Activated T-cell treated with anti-CD3 and anti-CD28 coated beads, Interleukin-2, amount 50 U/mL, for 48 hours (primary cell): ENCODE measurements at regions not wholly inside any gene's neighbourhood (a gene's known extent, or its start where the extent isn't known, plus 50 kb on each side); places are given as distances from the start of the nearest gene placed in this dataset.

Source experiments
- DNase-seq, 2 experiments: peaks; one replicate each; pipeline ENCODE4 v3.0.0-alpha.2; 2020

DNA sequence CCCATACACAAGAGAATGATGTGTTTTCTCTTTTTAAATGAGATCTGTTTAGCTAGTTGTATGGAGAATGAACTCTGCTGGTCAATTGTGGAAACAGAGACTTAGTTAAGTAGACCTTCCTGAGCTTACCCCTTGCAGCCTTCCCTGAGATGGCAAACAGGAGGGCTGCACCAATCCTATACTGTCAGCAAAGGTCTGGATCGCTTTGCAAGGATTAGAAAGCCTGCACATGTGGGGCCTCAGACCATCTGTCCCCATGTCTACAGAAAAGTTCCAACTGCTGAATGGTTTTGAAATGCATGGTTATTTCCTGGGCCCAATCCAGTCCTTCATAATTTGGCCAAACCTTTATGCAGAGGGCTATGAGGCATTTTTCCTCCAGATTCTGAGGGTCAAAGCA lies 183.9 kb upstream of the SLC10A2 start:
- no peak for DNase-seq

DNA sequence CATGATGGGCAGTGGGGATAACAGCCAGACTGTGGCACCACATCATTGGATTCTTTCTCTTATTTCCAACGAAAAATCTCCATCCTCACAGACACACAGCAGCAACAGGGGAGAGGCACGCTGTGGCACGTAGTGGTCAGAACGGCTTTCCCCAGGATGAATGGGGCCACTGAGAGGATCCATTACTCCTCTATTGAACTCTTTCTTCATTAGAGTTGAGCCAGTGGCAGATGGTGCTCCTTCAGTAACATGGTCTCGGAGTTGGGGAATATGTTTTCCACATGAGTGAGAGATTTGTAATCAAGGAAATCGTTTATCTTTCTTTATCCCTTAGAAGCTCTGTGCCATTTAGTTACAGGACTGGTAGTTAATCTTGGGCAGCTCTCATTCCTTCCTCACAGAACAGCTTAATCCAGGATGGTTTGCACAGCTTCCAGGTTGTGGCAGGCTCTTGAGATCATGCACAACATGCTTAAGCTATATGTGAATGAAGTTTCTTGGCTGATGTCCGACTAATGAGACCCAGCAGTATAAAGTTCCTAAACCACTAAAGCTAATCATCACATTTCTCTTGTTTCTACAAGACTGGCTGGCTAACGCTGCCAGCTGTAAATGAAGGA lies 180.5 kb upstream of the SLC10A2 start:
- no peak for DNase-seq

DNA sequence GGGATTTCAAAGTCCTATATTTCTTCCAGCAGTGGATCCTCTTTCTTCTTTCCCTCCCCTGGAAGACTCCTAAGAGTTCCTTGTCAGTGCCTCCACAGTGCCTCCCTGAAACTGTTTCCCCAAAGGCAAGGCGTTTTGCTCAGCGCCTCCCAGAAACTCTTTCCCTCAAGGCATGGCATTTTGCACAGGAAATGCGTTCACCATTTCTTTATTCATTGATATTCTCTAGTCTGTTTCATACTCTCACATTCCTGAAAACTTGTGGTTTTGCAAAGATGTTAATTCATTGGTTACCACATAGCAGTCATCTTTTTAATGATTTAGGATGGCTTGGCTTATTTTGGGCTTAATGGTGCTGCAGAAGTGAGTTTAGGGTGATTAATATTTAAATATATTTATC lies 177.3 kb upstream of the SLC10A2 start:
- no peak for DNase-seq

DNA sequence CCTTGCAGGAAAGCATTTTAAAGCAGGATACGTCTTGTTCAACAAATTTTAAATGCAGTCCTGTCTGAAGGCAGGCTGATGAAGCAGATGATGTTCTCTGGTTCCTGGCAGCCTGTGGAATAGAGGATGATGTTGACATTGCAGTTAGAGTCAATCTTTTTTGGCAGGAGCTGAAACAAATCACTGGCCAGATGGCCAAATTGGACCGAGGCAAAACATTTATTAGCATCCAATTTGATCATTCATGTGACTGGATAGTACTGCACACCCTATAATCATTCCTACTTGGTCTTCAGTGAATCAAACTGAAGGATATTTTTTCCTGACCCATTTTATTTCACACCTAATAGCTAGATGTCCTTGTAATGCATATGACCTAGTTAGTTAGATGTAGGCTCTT lies 172.2 kb upstream of the SLC10A2 start:
- DNase-seq: no peak

DNA sequence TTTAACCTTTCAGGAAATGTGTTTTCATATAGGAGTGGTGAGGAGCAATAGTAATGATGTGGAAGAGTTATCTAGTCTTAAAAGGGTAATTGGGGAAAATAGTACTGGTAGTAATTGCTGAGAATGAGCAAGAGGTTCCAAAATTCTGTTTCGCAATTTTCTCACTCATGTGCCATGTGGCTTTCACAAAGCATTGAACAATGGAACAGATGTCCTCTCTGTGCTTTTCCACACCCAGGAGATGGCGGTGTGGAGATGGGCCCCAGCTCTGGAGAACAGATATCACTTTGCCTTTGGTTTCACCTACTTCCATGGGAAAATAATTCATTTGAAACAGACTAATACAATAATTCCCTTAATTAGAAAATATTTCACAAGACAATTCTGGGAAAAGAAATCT lies 170.0 kb upstream of the SLC10A2 start:
- DNase-seq: no peak

DNA sequence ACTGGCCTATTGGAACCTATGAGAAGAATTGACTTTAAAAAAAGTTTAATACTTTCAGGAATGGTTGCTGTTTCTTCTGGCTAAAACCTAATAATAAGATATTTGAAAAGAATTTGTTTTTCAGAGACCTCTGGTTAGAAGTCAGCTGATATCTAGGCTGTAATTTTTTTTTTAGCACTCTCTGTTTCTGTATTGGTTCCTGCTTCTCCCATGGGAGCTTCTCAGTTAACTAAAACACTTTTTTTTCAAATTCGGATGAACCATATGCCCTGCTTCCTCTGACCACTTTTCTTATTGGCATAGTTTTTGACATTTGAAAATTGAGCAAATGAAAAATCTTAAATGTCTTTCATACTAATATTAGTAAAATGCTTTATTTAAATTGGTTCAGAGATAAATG lies 163.5 kb upstream of the SLC10A2 start:
- no peak for DNase-seq

DNA sequence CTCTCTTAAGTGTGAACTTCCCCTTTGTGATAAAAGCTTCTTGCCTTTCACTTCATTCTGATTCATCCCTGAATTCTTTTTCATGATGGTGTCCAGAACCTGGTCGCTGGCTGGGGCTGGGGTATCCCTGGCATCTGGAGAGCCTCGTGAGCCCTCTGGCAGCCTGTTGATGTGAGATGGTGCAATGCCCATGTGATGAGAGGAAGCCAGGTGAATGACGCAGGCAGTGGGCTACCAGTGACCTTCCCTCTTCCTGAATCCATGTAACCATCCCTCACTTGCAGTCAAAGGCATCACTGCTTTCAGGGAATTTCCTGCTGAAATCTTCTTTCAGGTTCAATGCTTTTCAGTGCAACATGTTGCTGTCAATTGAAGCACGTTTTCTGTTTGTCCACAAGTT lies 158.6 kb upstream of the SLC10A2 start:
- no peak for DNase-seq

DNA sequence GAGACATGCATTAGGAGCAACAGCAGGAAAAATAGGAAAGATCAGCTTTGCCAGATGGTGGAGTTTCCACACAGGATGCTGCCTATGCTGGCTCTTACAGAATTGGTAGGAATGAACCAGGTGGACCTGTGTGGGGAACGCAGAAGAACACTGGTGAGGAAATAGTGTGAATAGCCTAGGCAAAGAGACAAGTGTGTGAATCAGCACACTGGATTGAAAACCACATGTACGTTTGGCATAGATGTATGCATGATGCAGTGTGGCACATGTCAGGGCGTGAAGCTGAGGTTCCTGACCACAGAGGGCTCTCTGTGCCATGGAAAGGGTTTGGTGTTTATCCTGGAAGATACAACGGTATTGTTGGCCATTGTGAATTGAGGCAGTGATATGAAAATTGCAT lies 156.5 kb upstream of the SLC10A2 start:
- no peak for DNase-seq

DNA sequence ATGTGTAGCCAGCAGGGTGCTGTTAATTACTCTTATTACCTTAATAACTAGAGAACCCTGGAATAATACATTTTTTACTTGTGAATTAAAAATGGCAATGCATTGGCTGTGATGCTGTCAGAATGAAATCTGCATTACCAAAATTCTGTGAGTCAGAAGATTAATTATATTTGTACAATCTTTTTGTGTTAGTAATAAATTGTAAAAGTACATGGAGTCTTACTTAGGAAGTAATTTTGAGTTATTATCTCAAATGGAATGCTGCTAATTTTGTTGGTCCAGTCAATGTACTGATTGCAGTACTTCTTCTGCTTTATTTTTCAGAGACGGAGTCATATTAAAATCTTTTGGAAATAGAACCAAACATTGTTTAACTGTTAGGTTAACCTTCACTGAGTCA lies 152.0 kb upstream of the SLC10A2 start:
- no peak for DNase-seq

DNA sequence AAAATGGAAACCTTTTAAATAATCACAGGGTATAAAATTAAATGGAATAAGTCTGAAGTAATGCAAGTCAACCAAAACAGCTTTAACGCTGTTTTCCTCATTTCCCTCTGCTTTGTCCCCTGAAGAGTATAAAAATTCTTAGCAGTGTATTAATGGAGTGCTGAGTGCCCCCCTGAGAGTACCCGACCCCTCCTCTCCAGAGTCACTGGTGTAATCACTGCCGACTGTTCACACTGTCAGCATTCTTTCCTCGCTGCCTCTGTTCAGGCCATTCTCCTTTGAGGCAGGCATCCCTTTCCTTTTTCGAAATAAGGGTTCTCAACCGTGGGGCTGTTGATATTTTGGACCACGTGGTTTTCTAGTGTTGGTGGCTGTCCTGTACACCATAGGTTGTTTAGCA lies 146.9 kb upstream of the SLC10A2 start:
- DNase-seq: no peak

DNA sequence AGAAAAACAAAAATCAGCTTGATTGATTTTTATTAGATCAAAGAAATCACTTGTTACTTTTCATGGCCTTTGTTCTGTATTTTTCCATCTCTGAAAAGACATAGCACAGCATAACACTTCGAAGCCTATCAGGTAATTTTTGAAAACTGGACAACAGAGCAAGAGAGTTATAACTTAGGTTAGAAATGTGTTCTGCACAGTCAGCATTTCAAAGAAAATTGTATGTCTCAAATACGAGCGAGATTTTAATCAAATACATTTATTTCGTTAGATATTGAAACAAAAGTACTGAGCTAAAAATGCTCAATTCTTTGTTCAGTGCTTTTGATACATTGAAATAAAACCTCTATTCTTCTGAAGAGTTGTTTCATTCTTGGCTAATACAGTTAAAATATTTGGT lies 144.1 kb upstream of the SLC10A2 start:
- no peak for DNase-seq

DNA sequence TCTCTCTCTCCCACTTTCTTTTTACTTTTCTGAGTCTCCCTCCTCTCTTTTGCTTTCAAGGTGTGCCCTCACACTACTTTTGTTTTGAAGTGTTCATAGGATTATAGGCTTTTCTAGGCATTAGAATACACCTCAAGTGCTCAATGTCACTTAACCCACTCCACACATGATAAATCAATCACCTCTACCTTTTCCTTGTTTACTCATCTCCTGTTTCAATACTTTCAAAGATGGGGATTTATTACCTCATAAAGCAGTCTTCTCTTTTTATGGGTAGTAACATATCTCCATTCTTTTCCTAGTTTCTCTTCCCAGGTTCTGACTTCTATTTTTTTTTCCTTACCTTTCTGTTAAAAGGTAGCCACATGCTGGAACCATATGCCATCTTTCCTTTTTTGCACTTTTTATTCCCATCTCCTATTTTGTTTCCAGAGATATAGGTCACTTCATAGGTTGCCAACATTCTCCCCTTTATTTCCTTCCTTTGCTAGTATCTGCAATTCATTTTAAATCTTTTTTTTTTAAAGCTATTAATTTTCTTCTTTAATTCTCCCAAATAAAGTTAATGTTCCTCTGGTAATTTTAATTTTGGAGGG lies 137.6 kb upstream of the SLC10A2 start:
- DNase-seq: no peak

DNA sequence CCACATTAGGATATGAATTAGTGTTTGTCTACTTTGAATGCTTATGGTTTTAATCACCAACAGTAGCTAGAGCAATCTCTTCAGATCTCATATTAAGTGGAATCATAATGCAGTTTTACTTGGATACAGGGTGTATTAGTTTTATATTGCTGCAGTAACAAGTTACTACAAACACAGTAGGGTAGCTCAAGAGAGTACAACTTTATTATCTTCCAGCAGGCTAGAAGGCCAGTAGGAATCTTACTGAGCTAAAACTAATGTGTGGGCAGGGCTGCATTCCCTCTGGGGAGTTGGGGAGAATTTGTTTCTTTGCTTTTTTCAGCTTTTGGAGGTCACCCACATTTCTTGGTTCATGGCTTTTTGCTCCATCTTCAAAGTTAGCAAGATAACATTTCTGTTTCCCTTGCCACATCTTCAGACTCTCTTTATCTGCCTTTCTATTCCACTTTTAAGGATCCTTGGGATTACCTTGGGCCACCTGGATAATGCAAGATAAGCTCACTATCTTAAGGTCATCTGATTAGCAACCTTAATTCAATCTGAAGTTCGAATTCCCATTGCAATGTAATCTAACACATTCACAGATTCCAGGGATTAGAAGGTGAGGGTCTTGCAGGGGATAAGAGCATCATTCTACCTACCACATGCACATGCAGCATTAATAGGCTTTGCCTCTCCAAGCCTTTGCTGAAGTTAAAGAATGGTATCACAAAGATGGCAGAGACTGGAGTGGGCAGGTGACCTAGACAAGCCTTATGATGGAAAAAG lies 134.1 kb upstream of the SLC10A2 start:
- no peak for DNase-seq

DNA sequence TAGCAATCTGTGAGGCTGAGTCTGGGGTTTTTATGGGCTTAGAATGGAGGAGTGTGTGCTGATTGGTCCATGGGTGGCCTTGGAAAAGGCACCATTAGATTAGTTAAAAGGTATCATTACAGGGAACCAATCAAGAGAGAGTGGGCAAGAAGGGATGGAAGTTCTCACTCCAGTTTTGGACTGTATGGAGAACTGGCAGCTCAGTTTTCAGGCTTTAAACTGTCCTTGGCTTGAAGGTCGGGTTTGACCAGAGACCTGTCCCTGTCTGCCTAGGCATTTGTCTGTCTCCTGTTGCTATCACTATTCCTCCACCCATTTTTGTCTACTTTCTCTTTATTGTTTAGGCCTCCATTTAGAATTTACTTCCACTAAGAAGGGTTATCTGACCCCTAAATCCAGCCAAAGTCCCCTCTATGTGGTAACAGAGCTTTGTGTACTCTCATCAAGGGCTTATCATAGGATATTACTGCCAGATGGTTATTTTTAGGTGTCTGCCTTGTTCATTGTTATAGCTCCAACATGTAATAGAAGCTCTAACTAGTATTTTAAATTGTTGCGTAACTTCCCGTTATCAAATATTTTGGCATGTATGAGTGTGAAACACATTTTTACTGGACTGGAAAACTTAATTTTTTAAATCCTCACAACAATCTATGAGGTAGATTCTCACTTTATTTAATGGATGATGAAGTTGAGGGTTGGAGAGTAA lies 133.3 kb upstream of the SLC10A2 start:
- no peak for DNase-seq

DNA sequence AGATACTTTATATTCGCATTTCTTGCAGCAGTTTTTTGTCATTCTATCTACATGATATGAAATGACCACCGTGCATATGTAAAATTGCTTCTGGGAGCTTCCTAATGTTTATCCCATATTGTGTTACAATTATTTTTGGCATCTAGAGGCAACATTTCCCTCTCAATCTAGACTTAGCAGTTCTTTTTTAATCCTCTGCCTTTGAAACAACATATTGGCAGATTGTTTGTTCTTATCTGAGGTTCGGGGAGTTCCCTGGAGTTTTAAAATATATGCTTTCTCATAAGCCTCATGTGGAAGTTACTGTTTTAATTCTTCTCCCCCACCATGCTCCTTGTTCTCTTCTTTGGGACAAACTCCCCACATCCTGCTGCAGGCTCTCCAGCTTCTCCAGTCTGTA lies 130.1 kb upstream of the SLC10A2 start:
- DNase-seq: no peak

DNA sequence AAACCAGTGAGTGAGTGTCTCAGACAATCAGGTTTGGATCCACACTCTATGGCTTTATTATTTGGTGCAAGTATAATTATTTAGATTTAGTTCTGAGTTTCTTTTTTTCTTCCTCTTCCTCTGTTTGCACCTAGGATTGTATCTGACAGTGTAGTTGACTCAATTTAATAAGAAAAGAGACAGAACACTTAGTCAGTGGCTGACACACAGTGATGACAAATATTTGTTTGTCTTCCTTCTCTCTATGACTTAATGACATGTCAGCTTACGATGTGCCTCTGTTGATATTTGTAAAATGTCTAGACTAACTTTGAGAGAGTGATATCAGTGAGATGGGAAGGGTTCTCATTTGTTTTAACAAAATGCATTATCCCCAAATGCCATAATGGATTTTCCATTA lies 129.5 kb upstream of the SLC10A2 start:
- no peak for DNase-seq

DNA sequence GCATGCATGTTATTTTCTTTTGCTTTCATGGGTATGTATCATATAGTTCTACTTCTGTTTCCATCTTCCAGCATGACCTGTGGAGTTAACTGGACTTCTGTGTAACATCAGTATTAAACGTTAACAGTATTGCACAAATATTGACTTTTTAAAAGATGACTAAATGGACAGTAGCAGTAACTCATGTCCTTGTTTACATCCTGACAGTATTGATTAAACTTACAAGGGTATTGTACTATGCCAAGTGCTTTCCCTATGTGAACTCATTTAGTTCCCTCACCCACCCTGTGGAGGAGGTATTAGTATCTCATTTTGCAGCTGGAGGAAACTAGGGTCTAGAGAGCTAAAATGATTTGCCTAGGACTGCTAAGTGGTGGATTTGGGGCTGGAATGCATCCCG lies 128.7 kb upstream of the SLC10A2 start:
- DNase-seq: no peak

DNA sequence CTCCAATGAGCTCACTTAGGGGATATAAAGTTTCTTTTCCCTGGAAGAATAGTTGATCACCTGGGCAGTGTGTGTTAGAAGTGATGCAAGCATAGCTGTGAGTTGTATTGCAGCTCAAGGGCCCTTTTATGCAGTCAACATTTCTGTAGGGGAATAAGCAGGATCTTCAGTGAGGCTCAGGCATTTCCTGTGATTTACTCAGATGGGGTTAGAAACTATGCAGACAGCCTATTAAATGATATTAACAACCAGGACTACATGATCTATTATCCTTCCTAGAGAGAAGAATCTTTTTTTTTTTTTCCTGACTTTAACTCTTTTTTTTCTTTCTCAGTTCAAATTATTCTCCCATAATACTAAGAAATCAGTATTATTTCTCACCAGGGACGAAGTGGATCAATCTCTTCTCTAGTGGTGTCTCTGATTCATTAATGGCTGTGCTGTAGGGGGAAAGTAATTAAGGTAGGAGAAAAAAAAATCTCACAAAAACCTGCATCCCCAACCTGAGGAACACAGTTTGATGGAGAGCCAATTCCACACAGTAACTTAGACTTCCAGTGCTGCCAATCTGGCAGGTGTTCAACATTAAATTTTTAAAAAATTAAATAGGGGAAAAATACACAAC lies 126.4 kb upstream of the SLC10A2 start:
- DNase-seq: no peak

DNA sequence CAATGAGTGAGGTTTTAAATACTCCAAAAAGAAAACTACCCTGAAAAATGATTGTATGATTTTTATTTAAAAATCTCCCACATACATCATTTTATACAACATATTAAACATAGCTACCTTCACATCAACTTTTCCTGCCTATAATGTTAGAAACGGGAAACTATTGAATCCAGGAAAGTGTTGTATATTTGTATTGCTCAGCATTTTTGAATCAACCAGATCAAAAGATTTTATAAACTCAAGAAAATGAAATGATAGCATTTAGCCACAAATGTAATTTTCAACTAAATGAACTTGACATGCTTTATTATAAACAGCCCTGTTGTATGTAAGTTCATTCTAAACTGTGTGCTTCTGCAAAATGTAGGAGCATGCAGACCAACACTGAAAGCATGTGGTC lies 124.6 kb upstream of the SLC10A2 start:
- DNase-seq: no peak

DNA sequence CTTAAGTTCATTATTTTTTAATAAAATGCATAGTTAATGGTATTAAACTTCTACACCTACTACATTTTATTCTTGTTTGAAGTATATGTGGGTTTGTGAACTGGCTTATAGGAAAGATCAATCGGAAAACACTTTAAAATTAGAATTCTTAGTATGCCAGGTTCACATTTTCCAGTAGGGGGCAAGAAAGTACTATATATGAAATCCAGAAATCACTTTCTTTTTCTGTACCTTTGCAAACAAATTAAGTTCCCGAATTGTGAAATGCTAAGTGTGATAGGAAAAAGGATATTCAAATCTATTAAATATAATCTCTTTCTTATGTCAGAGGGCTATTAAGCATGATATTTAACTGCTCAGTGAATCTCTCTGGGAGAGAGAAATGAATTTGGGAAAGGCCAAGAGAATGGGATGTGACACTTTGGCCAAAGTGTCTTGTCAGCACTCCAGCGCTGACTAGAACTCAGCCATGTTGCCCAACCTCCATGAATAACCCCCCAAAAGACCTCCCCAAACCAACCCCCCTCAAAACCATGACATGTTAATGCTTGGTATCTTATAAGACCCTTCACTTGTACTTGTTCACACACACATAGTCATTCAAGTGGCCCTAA lies 122.6 kb upstream of the SLC10A2 start:
- DNase-seq: no peak

DNA sequence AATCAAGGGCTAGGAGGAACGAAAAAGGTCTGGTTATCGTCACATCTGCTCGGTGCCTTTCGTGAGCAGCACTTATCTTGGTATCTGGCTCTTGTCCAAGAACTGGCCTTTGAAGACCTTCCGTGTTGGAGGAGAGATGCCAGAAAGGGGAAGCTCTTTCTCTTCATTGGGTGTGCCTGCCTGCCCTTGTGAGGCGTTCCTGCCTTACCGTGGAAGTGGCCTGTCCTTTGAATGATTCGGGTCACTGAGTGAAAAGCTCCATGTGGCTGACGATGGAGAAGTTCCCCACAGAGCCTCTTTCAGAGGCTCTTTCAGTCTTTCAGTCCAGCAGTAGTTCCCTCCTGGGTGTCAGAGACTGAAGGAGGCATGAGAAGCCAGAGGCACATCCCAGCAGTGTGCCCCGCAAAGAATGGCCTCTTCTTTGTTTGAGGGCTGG lies 121.5 kb upstream of the SLC10A2 start:
- no peak for DNase-seq

DNA sequence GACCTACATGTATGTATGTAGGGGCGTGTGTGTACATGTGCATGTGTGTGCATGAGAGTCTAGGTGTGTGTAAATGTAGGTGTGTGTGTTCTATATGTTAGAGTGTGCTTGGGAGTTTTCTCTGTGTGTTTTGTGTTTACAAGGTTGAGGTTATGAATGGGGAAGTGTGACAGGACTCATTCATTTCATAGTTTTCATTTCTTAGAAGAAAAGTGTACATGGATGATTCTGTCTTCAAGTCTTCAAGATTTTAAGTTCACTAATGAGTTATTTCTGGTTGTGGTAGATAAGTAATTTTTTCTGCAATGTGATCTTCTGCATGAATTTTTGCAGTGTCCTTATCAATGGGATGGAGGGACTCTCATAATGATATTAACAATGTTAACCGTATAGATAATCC lies 118.2 kb upstream of the SLC10A2 start:
- DNase-seq: no peak
